ACC112 (cell line): ENCODE measurements at regions not wholly inside any gene's neighbourhood (a gene's known extent, or its start where the extent isn't known, plus 50 kb on each side); places are given as distances from the start of the nearest gene placed in this dataset.

Experiments
- H2AFZ ChIP-seq: fragments of 200-600 bp; sonication (generic); one replicate; pipeline ENCODE4 v1.6.0; 2017; ENCODE audit warnings: antibody characterized with exemption, low read length; ENCODE audit not compliant: unreplicated experiment
- H3K27ac ChIP-seq: fragments of 200-600 bp; sonication (generic); 2 replicates; pipeline ENCODE4 v1.5.1; 2014; ENCODE audit warnings: low read depth, mild to moderate bottlenecking, antibody characterized with exemption, low read length, moderate library complexity
- H3K27me3 ChIP-seq: fragments of 200-600 bp; sonication (generic); 2 replicates; pipeline ENCODE4 v1.6.1; 2014; ENCODE audit warnings: mild to moderate bottlenecking, antibody characterized with exemption, low read length, moderate library complexity, mixed read lengths; ENCODE audit not compliant: insufficient read depth
- H3K36me3 ChIP-seq: fragments of 200-600 bp; sonication (generic); 2 replicates; pipeline ENCODE4 v1.6.1; 2016; ENCODE audit warnings: mild to moderate bottlenecking, antibody characterized with exemption, low read length, moderate library complexity, mixed read lengths; ENCODE audit not compliant: insufficient read depth
- H3K4me1 ChIP-seq: fragments of 200-600 bp; sonication (generic); one replicate; pipeline ENCODE4 v1.6.1; 2016; ENCODE audit warnings: low read length, mixed read lengths; ENCODE audit not compliant: insufficient read depth, unreplicated experiment, control insufficient read depth
- H3K4me3 ChIP-seq: fragments of 200-600 bp; sonication (generic); 2 replicates; pipeline ENCODE4 v1.5.1; 2014; ENCODE audit warnings: mild to moderate bottlenecking, low read depth, low read length
- H3K79me2 ChIP-seq: fragments of 200-600 bp; sonication (generic); one replicate; pipeline ENCODE4 v1.6.0; 2016; ENCODE audit warnings: low read length; ENCODE audit not compliant: control insufficient read depth, unreplicated experiment, insufficient read depth

- Histone ChIP-seq H3K4me3 (peak overlapping the region; percentile 74), H2AFZ (peak overlapping the region; percentile 32)
These were observed 94.0 kb upstream of the FMN2 start for GRCh38 chr1:239997515-239998311.

GRCh38 chr1:239998312-239998649, 93.4 kb upstream of the FMN2 start:
- Histone ChIP-seq H3K27me3 (peaks cover 61% of the 10 kb centered on the region), H3K36me3 (no peaks in the 10 kb centered on the region), H3K27ac (no peak overlapping the region), H3K4me1 (peaks cover 14% of the 10 kb centered on the region), H3K4me3 (peak overlapping the region; percentile 74), H3K79me2 (no peaks in the 10 kb centered on the region), H2AFZ (peak overlapping the region; percentile 32)

More at GRCh38 chr1:239997515-239998311, 94.0 kb upstream of the FMN2 start:
- Histone ChIP-seq H3K36me3 (no peaks in the 10 kb centered on the region), H3K4me1 (peaks cover 14% of the 10 kb centered on the region), H3K79me2 (no peaks in the 10 kb centered on the region), H3K27ac (no peak overlapping the region), H3K27me3 (peaks cover 63% of the 10 kb centered on the region)

DNA sequence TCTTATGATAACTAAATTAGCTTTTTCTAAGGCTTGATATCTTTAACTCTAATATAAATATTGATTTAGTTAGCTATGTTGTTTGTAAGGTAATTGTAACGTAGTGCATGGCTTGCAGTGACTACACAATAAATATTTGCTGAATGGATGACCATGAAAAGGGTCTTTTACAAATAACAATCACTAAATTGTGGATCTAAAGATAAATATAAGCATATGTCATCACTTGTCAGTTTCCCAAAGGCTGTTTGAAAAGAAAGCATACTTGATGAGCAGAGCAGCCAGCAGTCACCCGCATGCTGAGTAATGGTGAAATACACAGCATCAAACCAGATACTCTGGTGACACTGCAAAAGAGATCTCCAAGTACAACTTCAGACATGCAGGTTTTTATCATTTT, 92.5 kb upstream of the FMN2 start:
- Histone ChIP-seq H3K4me1 (peaks cover 14% of the 10 kb centered on the region), H2AFZ (no peak overlapping the region), H3K4me3 (no peak overlapping the region), H3K27ac (no peak overlapping the region), H3K36me3 (no peaks in the 10 kb centered on the region), H3K79me2 (no peaks in the 10 kb centered on the region), H3K27me3 (peaks cover 54% of the 10 kb centered on the region)

DNA sequence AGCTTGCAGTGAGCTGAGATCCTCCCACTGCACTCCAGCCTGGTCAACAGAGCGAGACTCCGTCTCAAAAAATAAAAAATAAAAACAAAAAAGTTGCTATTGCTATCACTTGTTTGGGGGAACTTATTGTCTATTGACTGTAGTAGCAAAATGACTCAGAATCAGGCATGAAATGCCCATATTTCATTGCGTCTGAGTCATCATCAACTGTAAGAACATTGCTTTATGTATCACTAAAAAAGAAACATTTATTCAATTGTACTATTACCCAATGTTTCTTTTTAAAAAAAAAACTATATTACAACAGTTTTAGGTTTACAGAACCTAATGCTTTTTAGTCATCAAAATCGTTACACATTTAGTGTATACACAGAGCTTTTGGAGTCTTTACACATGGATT, 91.0 kb upstream of the FMN2 start:
- H2AFZ ChIP-seq, result peak overlapping the region; percentile 37
- peaks cover 39% of the 10 kb centered on the region for H3K27me3 ChIP-seq
- peaks cover 14% of the 10 kb centered on the region for H3K4me1 ChIP-seq
- H3K79me2 ChIP-seq, result no peaks in the 10 kb centered on the region
- no peak overlapping the region for H3K4me3 ChIP-seq
- H3K36me3 ChIP-seq, result no peaks in the 10 kb centered on the region
- H3K27ac ChIP-seq, result peak overlapping the region; percentile 42

GRCh38 chr1:240001177-240001740, 90.4 kb upstream of the FMN2 start:
- Histone ChIP-seq H3K36me3 (no peaks in the 10 kb centered on the region), H3K4me1 (peaks cover 14% of the 10 kb centered on the region), H3K79me2 (no peaks in the 10 kb centered on the region), H3K27me3 (peaks cover 34% of the 10 kb centered on the region), H2AFZ (peak overlapping the region; percentile 37), H3K4me3 (no peak overlapping the region), H3K27ac (peak overlapping the region; percentile 42)

DNA sequence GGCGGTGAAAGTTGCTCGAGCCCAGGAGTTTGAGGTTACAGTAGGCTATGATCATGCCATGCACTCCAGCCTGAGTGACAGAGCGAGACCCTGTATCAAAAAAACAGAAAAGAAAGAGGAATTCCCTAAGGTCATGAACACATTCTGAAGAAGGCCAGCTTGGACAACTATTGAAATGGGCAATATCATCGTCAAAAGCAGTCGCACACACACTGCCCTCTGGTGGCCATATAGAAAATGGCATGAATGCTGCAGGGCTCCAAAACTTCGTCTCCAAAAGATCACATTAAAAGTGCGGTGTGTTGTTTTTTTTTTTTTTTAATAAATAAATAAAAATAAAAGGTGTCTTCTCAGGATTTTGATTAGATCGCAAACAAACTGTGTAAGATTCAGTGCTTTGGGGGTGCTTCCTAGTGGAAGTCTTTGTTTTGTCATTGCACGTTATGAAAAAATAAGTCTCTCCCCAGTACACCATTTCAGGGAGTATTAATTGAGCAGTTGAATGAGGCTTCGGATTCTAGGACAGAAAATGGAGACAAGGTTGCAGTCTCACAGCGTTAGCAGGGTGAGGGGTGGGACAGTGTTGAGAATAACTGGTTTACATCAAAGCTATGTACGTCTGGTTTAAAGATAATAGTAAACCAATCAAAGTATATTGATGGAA, 87.5 kb upstream of the FMN2 start:
- peaks cover 14% of the 10 kb centered on the region for H3K4me1 ChIP-seq
- no peak overlapping the region for H2AFZ ChIP-seq
- no peaks in the 10 kb centered on the region for H3K79me2 ChIP-seq
- H3K4me3 ChIP-seq, result no peak overlapping the region
- peaks cover 5% of the 10 kb centered on the region for H3K27me3 ChIP-seq
- H3K36me3 ChIP-seq, result no peaks in the 10 kb centered on the region
- no peak overlapping the region for H3K27ac ChIP-seq

DNA sequence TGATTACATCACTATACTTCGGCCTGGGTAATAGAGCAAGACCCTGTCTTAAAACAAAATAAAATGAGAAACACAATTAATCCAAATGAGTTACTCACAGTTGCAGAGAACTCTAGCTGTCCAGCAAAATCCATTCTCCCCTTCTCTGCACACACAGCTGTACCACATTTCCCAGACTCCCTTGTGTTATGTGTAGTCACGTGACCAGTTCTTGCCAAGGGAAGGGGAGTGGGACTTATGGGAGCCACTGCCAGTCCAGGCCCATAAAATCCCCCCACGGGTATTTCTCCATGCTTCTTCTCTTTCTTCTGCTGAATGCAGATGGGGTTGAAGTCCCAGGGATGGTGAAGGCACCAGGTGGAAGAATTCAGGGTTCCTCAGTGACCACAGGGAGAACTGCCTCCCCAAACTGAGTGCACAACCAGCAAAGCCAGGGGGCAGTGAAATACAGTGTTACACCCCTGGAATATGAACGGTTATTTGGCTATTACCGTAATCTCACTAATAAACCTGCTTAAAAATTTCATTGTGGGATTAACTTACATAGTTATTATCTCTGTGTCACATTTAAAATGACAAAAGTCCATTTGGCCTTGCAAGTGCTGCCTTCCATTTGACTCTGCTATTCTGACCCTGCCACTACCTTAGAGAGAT, 85.6 kb upstream of the FMN2 start:
- no peak overlapping the region for H3K27ac ChIP-seq

GRCh38 chr1:240008298-240008697, 83.4 kb upstream of the FMN2 start:
- Histone ChIP-seq H2AFZ (no peak overlapping the region), H3K27me3 (no peaks in the 10 kb centered on the region), H3K4me3 (no peak overlapping the region), H3K79me2 (no peaks in the 10 kb centered on the region), H3K4me1 (no peaks in the 10 kb centered on the region), H3K27ac (no peak overlapping the region), H3K36me3 (no peaks in the 10 kb centered on the region)

More for the DNA sequence above, 85.6 kb upstream of the FMN2 start:
- no peaks in the 10 kb centered on the region for H3K27me3 ChIP-seq
- H3K79me2 ChIP-seq, result no peaks in the 10 kb centered on the region
- no peaks in the 10 kb centered on the region for H3K36me3 ChIP-seq
- no peak overlapping the region for H2AFZ ChIP-seq
- no peak overlapping the region for H3K4me3 ChIP-seq
- peaks cover 4% of the 10 kb centered on the region for H3K4me1 ChIP-seq

GRCh38 chr1:240014051-240014450, 77.6 kb upstream of the FMN2 start:
- Histone ChIP-seq H3K4me1 (no peaks in the 10 kb centered on the region), H3K4me3 (no peak overlapping the region), H3K27me3 (no peaks in the 10 kb centered on the region), H3K27ac (no peak overlapping the region), H3K79me2 (no peaks in the 10 kb centered on the region), H3K36me3 (no peaks in the 10 kb centered on the region), H2AFZ (no peak overlapping the region)

DNA sequence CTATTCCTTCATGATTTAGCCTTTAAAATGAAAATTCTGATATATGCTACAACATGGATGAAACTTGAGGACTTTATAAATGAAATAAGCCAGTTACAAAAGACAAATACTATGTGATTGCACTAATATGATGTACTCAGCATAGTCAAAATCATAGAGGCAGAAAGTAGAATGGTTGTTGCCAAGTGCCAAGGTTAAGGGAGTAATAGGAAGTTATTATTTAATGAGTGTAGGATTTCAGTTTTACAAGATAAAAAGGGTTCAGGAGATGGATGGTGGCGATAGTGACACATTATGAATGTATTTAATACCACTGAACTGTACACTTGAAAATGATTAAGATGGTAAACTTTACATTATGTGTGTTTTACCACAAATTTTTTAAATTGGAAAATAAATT, 73.1 kb upstream of the FMN2 start:
- H3K27ac ChIP-seq, result no peak overlapping the region
- no peaks in the 10 kb centered on the region for H3K27me3 ChIP-seq
- H3K79me2 ChIP-seq, result no peaks in the 10 kb centered on the region
- no peak overlapping the region for H3K4me3 ChIP-seq
- H3K4me1 ChIP-seq, result no peaks in the 10 kb centered on the region
- H3K36me3 ChIP-seq, result no peaks in the 10 kb centered on the region
- H2AFZ ChIP-seq, result no peak overlapping the region
